ENCODE measurements at regions not wholly inside any gene's neighbourhood (a gene's known extent, or its start where the extent isn't known, plus 50 kb on each side); places are given as distances from the start of the nearest gene placed in this dataset.

- H3K27ac ChIP-seq, result no peak overlapping the region
- 100% methylated on average over 1 of the region's 1 CpG for WGBS
- no peak for TF ChIP-seq POLR2A (IDR thresholded peaks at IDR 0.05)
- no peak for TF ChIP-seq CTCF (IDR thresholded peaks at IDR 0.05)
- TF ChIP-seq POLR2AphosphoS5 (IDR thresholded peaks at IDR 0.05), result no peak
- H3K9me3 ChIP-seq, result no peaks in the 10 kb centered on the region
- intact Hi-C loops (cut with DNase I), result no loop called here
- no peaks in the 10 kb centered on the region for H3K36me3 ChIP-seq
- no peak for DNase-seq (ENCODE audit: low spot score)
- no peaks in the 10 kb centered on the region for H3K4me1 ChIP-seq (replicated peaks)
- H3K4me3 ChIP-seq, result no peak overlapping the region
- H3K27me3 ChIP-seq (replicated peaks; ENCODE audit: insufficient read depth), result no peaks in the 10 kb centered on the region
Observed at GRCh38 chr15:97730315-97730714, 230.2 kb upstream of the ARRDC4 start.

DNA sequence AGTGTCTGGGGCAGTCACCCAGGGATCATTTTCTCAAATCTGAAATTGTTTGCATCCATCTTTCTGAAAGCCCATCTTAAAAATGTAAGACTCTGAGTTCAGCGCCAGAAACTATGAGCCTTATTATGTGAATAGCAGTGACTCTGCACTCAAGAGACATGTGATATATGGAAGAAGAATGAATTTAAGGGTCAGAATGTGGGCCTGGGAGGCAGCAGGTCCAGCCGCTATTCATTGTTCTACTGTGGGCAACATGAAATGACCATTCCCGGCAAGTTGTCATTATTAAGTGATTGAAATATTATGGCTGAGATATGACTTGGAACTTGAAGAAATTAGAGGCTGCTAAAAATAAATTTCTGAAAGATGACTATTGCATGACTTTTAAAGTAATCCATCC is 228.6 kb upstream of the ARRDC4 start:
- no peak overlapping the region for H3K4me3 ChIP-seq
- no peaks in the 10 kb centered on the region for H3K36me3 ChIP-seq
- TF ChIP-seq POLR2A (IDR thresholded peaks at IDR 0.05), result no peak
- no peak for TF ChIP-seq POLR2AphosphoS5 (IDR thresholded peaks at IDR 0.05)
- no peak for TF ChIP-seq CTCF (IDR thresholded peaks at IDR 0.05)
- 95% methylated on average over 3 of the region's 3 CpGs for WGBS
- no peaks in the 10 kb centered on the region for H3K9me3 ChIP-seq
- no peaks in the 10 kb centered on the region for H3K27me3 ChIP-seq (replicated peaks; ENCODE audit: insufficient read depth)
- intact Hi-C loops (cut with DNase I), result no loop called here
- DNase-seq (ENCODE audit: low spot score), result no peak
- no peaks in the 10 kb centered on the region for H3K4me1 ChIP-seq (replicated peaks)
- H3K27ac ChIP-seq, result no peak overlapping the region

DNA sequence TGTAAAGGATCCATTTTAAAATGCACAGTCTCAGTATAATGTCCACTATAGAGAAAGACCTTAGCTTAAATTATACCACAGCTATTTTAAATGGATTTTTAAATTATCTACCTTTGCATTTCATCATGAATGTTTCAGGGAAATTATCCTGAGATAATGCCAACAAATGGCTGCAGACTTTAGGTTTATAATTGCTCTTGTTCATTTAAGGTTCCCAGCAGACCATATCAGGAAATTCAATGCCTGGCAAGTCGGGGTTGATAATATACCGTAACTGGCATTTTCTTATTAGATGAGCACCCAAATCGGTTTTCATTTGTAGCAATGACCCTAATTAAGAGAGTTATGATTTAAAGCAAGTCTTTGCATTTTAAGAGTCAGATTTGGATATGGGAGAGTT is 227.1 kb upstream of the ARRDC4 start:
- DNase-seq (ENCODE audit: low spot score), result no peak
- Histone ChIP-seq H3K4me3 (no peak overlapping the region), H3K9me3 (no peaks in the 10 kb centered on the region), H3K27me3 (replicated peaks; ENCODE audit: insufficient read depth) (no peaks in the 10 kb centered on the region), H3K36me3 (no peaks in the 10 kb centered on the region), H3K4me1 (replicated peaks) (no peaks in the 10 kb centered on the region), H3K27ac (no peak overlapping the region)
- WGBS, result 93% methylated on average over 3 of the region's 3 CpGs
- intact Hi-C loops (cut with DNase I), result no loop called here
- no peak for TF ChIP-seq CTCF (IDR thresholded peaks at IDR 0.05)
- no peak for TF ChIP-seq POLR2AphosphoS5 (IDR thresholded peaks at IDR 0.05)
- no peak for TF ChIP-seq POLR2A (IDR thresholded peaks at IDR 0.05)

GRCh38 chr15:97736748-97737147 is 223.8 kb upstream of the ARRDC4 start:
- no peak for DNase-seq (ENCODE audit: low spot score)
- WGBS, result 72% methylated on average over 3 of the region's 3 CpGs

More at GRCh38 chr15:97736748-97737147, 223.8 kb upstream of the ARRDC4 start:
- no peaks in the 10 kb centered on the region for H3K4me1 ChIP-seq (replicated peaks)
- TF ChIP-seq POLR2A (IDR thresholded peaks at IDR 0.05) (no peak), POLR2AphosphoS5 (IDR thresholded peaks at IDR 0.05) (no peak), CTCF (IDR thresholded peaks at IDR 0.05) (no peak)
- no peaks in the 10 kb centered on the region for H3K27me3 ChIP-seq (replicated peaks; ENCODE audit: insufficient read depth)
- no peak overlapping the region for H3K27ac ChIP-seq
- H3K9me3 ChIP-seq, result no peaks in the 10 kb centered on the region
- intact Hi-C loops (cut with DNase I), result no loop called here
- H3K4me3 ChIP-seq, result no peak overlapping the region
- H3K36me3 ChIP-seq, result no peaks in the 10 kb centered on the region

Measured in prostate gland (tissue), 2 donors.